ENCODE measurements at regions not wholly inside any gene's neighbourhood (a gene's known extent, or its start where the extent isn't known, plus 50 kb on each side); places are given as distances from the start of the nearest gene placed in this dataset.

- Mint-ChIP-seq H3K36me3 (no peaks in the 10 kb centered on the region), H3K4me3 (no peak overlapping the region), H3K4me1 (no peaks in the 10 kb centered on the region), H3K27ac (no peak overlapping the region), H3K27me3 (no peaks in the 10 kb centered on the region), H3K9me3 (peaks cover 2 to 30% (median 4%) of the 10 kb centered on the region in 5 donors)
- Histone ChIP-seq H3K4me1 (ENCODE audit: insufficient read depth, low read length) (no peaks in the 10 kb centered on the region), H3K9me3 (ENCODE audit: low read length) (no peaks in the 10 kb centered on the region), H3K27ac (ENCODE audit: low read depth, low read length) (no peak overlapping the region), H3K4me3 (ENCODE audit: low read length) (no peak overlapping the region), H3K36me3 (ENCODE audit: insufficient read depth, low read length) (no peaks in the 10 kb centered on the region), H3K27me3 (ENCODE audit: insufficient read depth, low read length, poor library complexity, severe bottlenecking) (no peaks in the 10 kb centered on the region)
- ChIA-PET POLR2A (no interaction called here), CTCF (no interaction called here)
- DNase-seq: no peak
Observed at GRCh38 chr15:24017470-24017869, 330.4 kb upstream of the NDN start.

- Histone ChIP-seq H3K36me3 (ENCODE audit: insufficient read depth, low read length) (no peaks in the 10 kb centered on the region), H3K4me1 (ENCODE audit: insufficient read depth, low read length) (no peaks in the 10 kb centered on the region), H3K4me3 (ENCODE audit: low read length) (no peak overlapping the region), H3K27me3 (ENCODE audit: insufficient read depth, low read length, poor library complexity, severe bottlenecking) (no peaks in the 10 kb centered on the region), H3K9me3 (ENCODE audit: low read length) (no peaks in the 10 kb centered on the region), H3K27ac (ENCODE audit: low read depth, low read length) (no peak overlapping the region)
- DNase-seq: no peak
- Mint-ChIP-seq H3K9me3 (peaks cover 9 to 25% (median 19%) of the 10 kb centered on the region in 5 donors), H3K27me3 (no peaks in the 10 kb centered on the region), H3K27ac (no peak overlapping the region), H3K36me3 (no peaks in the 10 kb centered on the region), H3K4me3 (no peak overlapping the region), H3K4me1 (no peaks in the 10 kb centered on the region)
- ChIA-PET POLR2A (no interaction called here), CTCF (no interaction called here)
Observed at GRCh38 chr15:24039683-24040082, 352.6 kb upstream of the NDN start.

GRCh38 chr15:24054547-24055245 lies 367.6 kb upstream of the NDN start:
- no peaks in the 10 kb centered on the region for H3K36me3 ChIP-seq (ENCODE audit: insufficient read depth, low read length)
- H3K27me3 Mint-ChIP-seq: peaks cover 0 to 1% of the 10 kb centered on the region in 2 donors
- no peaks in the 10 kb centered on the region for H3K4me1 ChIP-seq (ENCODE audit: insufficient read depth, low read length)
- H3K36me3 Mint-ChIP-seq: no peaks in the 10 kb centered on the region
- DNase-seq: no peak
- H3K4me3 ChIP-seq (ENCODE audit: low read length): no peak overlapping the region
- no peak overlapping the region for H3K27ac ChIP-seq (ENCODE audit: low read depth, low read length)
- POLR2A ChIA-PET: no interaction called here
- H3K27me3 ChIP-seq (ENCODE audit: insufficient read depth, low read length, poor library complexity, severe bottlenecking): no peaks in the 10 kb centered on the region
- H3K4me1 Mint-ChIP-seq: no peaks in the 10 kb centered on the region
- no peak overlapping the region for H3K27ac Mint-ChIP-seq
- no peaks in the 10 kb centered on the region for H3K9me3 ChIP-seq (ENCODE audit: low read length)
- H3K4me3 Mint-ChIP-seq: no peak overlapping the region
- peaks cover 2 to 18% (median 8%) of the 10 kb centered on the region in 5 donors for H3K9me3 Mint-ChIP-seq
- CTCF ChIA-PET: no interaction called here

- Histone ChIP-seq H3K36me3 (ENCODE audit: insufficient read depth, low read length) (no peaks in the 10 kb centered on the region), H3K27ac (ENCODE audit: low read depth, low read length) (no peak overlapping the region), H3K27me3 (ENCODE audit: insufficient read depth, low read length, poor library complexity, severe bottlenecking) (no peaks in the 10 kb centered on the region), H3K4me1 (ENCODE audit: insufficient read depth, low read length) (no peaks in the 10 kb centered on the region), H3K4me3 (ENCODE audit: low read length) (no peak overlapping the region), H3K9me3 (ENCODE audit: low read length) (no peaks in the 10 kb centered on the region)
- POLR2A ChIA-PET: no interaction called here
- Mint-ChIP-seq H3K4me1 (no peaks in the 10 kb centered on the region), H3K36me3 (no peaks in the 10 kb centered on the region), H3K4me3 (no peak overlapping the region), H3K9me3 (peaks cover 7 to 22% (median 16%) of the 10 kb centered on the region in 5 donors), H3K27ac (no peak overlapping the region), H3K27me3 (no peaks in the 10 kb centered on the region)
- no peak for DNase-seq
- CTCF ChIA-PET: no interaction called here
Observed at GRCh38 chr15:24067733-24068501, 380.8 kb upstream of the NDN start.

- Histone ChIP-seq H3K9me3 (ENCODE audit: low read length) (no peaks in the 10 kb centered on the region), H3K4me1 (ENCODE audit: insufficient read depth, low read length) (no peaks in the 10 kb centered on the region), H3K4me3 (ENCODE audit: low read length) (no peak overlapping the region), H3K27ac (ENCODE audit: low read depth, low read length) (no peak overlapping the region), H3K36me3 (ENCODE audit: insufficient read depth, low read length) (no peaks in the 10 kb centered on the region), H3K27me3 (ENCODE audit: insufficient read depth, low read length, poor library complexity, severe bottlenecking) (no peaks in the 10 kb centered on the region)
- no peaks in the 10 kb centered on the region for H3K27me3 Mint-ChIP-seq
- H3K4me1 Mint-ChIP-seq: no peaks in the 10 kb centered on the region
- H3K4me3 Mint-ChIP-seq: no peak overlapping the region
- ChIA-PET CTCF (no interaction called here), POLR2A (no interaction called here)
- no peak overlapping the region for H3K27ac Mint-ChIP-seq
- H3K9me3 Mint-ChIP-seq: peaks cover 2 to 15% (median 7%) of the 10 kb centered on the region in 5 donors
- no peaks in the 10 kb centered on the region for H3K36me3 Mint-ChIP-seq
- DNase-seq: no peak
Observed at GRCh38 chr15:24075420-24076089, 388.4 kb upstream of the NDN start.

GRCh38 chr15:24076090-24076784 lies 389.1 kb upstream of the NDN start:
- no peaks in the 10 kb centered on the region for H3K36me3 Mint-ChIP-seq
- no peak overlapping the region for H3K4me3 Mint-ChIP-seq
- Histone ChIP-seq H3K4me1 (ENCODE audit: insufficient read depth, low read length) (no peaks in the 10 kb centered on the region), H3K36me3 (ENCODE audit: insufficient read depth, low read length) (no peaks in the 10 kb centered on the region), H3K9me3 (ENCODE audit: low read length) (no peaks in the 10 kb centered on the region), H3K27me3 (ENCODE audit: insufficient read depth, low read length, poor library complexity, severe bottlenecking) (no peaks in the 10 kb centered on the region), H3K27ac (ENCODE audit: low read depth, low read length) (no peak overlapping the region), H3K4me3 (ENCODE audit: low read length) (no peak overlapping the region)
- H3K4me1 Mint-ChIP-seq: no peaks in the 10 kb centered on the region
- no peak for DNase-seq
- no peaks in the 10 kb centered on the region for H3K27me3 Mint-ChIP-seq
- CTCF ChIA-PET: no interaction called here
- H3K9me3 Mint-ChIP-seq: peaks cover 2 to 14% (median 8%) of the 10 kb centered on the region in 5 donors
- H3K27ac Mint-ChIP-seq: no peak overlapping the region
- POLR2A ChIA-PET: no interaction called here

GRCh38 chr15:24078310-24079029 lies 391.4 kb upstream of the NDN start:
- H3K9me3 ChIP-seq (ENCODE audit: low read length): no peaks in the 10 kb centered on the region
- ChIA-PET POLR2A (no interaction called here), CTCF (no interaction called here)
- Mint-ChIP-seq H3K36me3 (no peaks in the 10 kb centered on the region), H3K27me3 (no peaks in the 10 kb centered on the region), H3K27ac (no peak overlapping the region), H3K4me3 (no peak overlapping the region), H3K9me3 (peaks cover 4 to 21% (median 5%) of the 10 kb centered on the region in 5 donors), H3K4me1 (no peaks in the 10 kb centered on the region)
- no peaks in the 10 kb centered on the region for H3K27me3 ChIP-seq (ENCODE audit: insufficient read depth, low read length, poor library complexity, severe bottlenecking)
- no peaks in the 10 kb centered on the region for H3K36me3 ChIP-seq (ENCODE audit: insufficient read depth, low read length)
- DNase-seq: no peak
- H3K4me3 ChIP-seq (ENCODE audit: low read length): no peak overlapping the region
- H3K27ac ChIP-seq (ENCODE audit: low read depth, low read length): no peak overlapping the region
- H3K4me1 ChIP-seq (ENCODE audit: insufficient read depth, low read length): no peaks in the 10 kb centered on the region

Measured in CD8-positive, alpha-beta memory T cell (primary cell).